ENCODE measurements at regions not wholly inside any gene's neighbourhood (a gene's known extent, or its start where the extent isn't known, plus 50 kb on each side); places are given as distances from the start of the nearest gene placed in this dataset.

DNA sequence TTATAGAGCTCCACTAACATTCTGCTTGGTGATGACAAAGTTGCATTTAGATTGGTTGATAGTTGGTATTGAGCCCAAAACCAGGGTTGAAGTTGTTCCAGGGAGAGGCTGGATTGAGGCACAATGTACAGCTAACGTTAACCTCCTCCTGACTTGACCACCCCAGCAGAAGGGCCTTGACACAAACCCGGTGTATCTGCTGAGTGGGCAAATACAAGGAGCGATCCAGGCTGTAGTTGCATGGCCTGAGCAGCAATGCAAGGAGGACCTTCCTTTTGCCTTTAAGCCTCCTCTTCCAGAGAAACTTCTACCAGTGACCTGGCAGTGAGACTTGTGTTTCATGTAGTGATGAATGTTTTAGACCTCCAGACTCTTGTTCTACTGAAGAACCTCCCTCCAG, 66.2 kb upstream of the GAS1 start:
- no peak for TF ChIP-seq POLR2A (IDR thresholded peaks at IDR 0.05; ENCODE audit: low read depth, low read length)
- TF ChIP-seq POLR2AphosphoS5 (IDR thresholded peaks at IDR 0.05; ENCODE audit: low read depth, low read length), result no peak
- TF ChIP-seq TAF1 (IDR thresholded peaks at IDR 0.05; ENCODE audit: borderline replicate concordance, low read depth, low read length), result no peak

Measured in GM12892 (cell line).